ENCODE measurements at regions not wholly inside any gene's neighbourhood (a gene's known extent, or its start where the extent isn't known, plus 50 kb on each side); places are given as distances from the start of the nearest gene placed in this dataset.

DNA sequence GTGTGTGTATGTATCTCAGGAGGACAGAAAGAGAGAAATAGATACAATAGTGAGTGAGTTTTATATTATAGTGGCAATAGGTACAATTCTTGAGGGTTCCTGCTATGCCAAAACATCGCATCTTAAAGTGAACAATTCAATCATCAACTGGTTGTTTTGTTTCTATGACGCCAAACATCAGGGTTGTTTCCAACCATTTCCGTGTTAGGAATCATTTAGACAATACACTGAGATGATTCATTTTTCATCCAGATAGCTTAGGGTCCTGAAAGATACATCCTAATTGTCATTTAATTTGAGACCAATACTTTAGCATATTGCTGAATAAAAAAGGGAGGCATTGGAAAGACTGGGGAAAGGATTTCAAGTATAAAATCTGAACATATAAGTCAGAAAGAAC lies 472.2 kb downstream of the MCTP2 start:
- in situ Hi-C loops (cut with MboI; ENCODE audit: low sequenced_read_pairs, unreplicated experiment) = no loop called here
- no peak for DNase-seq (ENCODE audit: low spot score)
- TF ChIP-seq, protein P1, sequence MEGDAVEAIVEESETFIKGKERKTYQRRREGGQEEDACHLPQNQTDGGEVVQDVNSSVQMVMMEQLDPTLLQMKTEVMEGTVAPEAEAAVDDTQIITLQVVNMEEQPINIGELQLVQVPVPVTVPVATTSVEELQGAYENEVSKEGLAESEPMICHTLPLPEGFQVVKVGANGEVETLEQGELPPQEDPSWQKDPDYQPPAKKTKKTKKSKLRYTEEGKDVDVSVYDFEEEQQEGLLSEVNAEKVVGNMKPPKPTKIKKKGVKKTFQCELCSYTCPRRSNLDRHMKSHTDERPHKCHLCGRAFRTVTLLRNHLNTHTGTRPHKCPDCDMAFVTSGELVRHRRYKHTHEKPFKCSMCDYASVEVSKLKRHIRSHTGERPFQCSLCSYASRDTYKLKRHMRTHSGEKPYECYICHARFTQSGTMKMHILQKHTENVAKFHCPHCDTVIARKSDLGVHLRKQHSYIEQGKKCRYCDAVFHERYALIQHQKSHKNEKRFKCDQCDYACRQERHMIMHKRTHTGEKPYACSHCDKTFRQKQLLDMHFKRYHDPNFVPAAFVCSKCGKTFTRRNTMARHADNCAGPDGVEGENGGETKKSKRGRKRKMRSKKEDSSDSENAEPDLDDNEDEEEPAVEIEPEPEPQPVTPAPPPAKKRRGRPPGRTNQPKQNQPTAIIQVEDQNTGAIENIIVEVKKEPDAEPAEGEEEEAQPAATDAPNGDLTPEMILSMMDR (IDR thresholded peaks at IDR 0.05; ENCODE audit: borderline replicate concordance, control extremely low read depth, extremely low read depth, insufficient read depth, missing control alignments) = no peak

DNA sequence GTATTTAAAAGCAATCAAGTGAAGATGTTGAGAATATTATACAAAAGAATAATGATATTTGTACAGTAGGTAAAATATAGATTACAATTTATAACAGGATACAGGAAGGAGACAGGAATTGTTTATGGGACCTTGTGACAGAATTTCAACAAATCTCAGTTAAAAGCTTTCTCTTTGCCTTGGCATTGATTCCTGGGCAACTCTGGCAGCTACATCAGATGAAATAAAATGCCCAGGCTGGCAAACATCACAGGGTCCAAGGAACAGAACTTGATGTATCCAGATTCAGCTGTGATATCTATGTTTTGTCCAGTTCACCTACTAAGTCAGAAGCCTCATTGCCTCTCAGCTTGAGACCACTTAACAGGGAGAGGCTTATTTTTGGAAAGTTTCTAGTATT lies 473.1 kb downstream of the MCTP2 start:
- TF ChIP-seq, protein P1 (IDR thresholded peaks at IDR 0.05; ENCODE audit: borderline replicate concordance, control extremely low read depth, extremely low read depth, insufficient read depth, missing control alignments) = no peak
- in situ Hi-C loops (cut with MboI; ENCODE audit: low sequenced_read_pairs, unreplicated experiment) = no loop called here
- no peak for DNase-seq (ENCODE audit: low spot score)

DNA sequence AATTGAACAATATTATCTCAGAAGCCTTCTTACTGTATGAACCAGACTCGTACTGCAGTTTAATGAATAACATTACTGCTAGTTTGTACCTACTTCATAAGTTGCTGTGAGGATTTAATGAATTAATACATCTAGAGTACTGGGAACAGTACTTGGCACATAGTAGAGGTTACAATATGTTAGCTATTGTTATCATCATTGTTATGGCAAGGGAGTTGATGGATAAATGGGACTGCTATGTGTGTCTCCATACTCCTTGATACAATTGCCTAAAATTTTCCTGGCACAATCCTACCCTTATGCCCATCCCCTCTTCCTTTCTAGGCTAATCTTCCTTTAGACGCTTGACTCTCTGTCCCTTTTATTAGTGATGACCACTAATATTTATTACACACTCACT lies 473.6 kb downstream of the MCTP2 start:
- in situ Hi-C loops (cut with MboI; ENCODE audit: low sequenced_read_pairs, unreplicated experiment) = no loop called here
- no peak for DNase-seq (ENCODE audit: low spot score)
- TF ChIP-seq, protein P1 (IDR thresholded peaks at IDR 0.05; ENCODE audit: borderline replicate concordance, control extremely low read depth, extremely low read depth, insufficient read depth, missing control alignments) = no peak

DNA sequence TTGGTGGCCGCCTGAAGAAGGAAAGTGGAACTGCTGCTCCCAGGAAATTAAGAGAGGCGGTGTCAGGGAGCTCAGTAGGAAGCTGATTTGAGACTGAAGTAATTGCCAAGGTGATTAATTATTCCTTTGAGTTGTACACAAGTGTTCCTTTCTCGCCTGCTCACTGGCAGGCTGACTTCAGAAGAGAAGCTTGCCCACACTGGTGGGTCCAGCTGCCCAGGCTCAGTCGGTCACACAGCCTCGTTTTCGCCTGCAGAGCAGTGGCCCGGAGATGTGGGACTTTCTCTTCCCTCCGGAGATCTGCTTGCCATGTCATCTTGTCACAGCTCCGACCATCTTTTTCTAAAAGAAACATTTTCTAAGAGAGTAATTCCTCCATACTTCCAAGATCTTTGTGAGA lies 478.0 kb downstream of the MCTP2 start:
- TF ChIP-seq, protein P1 (IDR thresholded peaks at IDR 0.05; ENCODE audit: borderline replicate concordance, control extremely low read depth, extremely low read depth, insufficient read depth, missing control alignments) = no peak
- in situ Hi-C loops (cut with MboI; ENCODE audit: low sequenced_read_pairs, unreplicated experiment) = no loop called here
- DNase-seq (ENCODE audit: low spot score) = no peak

DNA sequence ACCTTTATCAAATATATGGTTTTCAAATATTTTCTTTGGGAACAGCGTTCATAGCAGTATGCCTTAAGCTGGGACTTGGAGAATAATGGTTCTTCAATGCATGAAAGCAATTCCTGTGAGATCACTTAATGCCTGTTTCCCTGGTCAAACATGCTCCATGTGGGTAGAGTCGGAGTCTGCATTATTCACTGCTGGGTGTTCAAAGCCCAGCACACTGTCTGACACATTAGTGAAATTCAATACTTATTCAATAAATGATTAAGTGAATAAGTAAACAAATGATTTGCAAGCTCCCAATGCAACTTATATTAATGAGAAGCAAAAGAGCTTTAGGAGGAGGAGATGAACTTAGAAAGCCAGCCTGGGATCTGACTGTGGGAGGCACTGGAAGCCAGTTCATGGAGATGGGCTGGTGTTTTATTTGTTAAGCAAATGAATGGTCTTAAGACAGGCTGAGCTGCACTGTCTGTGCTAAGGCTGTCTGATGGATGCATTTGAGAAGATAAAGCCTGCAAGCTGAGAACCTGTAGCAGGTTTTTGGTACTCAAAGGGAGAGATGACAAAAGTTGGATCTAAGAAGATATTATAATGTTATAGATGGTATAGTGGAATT lies 490.8 kb downstream of the MCTP2 start:
- no peak for DNase-seq (ENCODE audit: low spot score)
- in situ Hi-C loops (cut with MboI; ENCODE audit: low sequenced_read_pairs, unreplicated experiment) = no loop called here
- TF ChIP-seq, protein P1 (IDR thresholded peaks at IDR 0.05; ENCODE audit: borderline replicate concordance, control extremely low read depth, extremely low read depth, insufficient read depth, missing control alignments) = no peak

DNA sequence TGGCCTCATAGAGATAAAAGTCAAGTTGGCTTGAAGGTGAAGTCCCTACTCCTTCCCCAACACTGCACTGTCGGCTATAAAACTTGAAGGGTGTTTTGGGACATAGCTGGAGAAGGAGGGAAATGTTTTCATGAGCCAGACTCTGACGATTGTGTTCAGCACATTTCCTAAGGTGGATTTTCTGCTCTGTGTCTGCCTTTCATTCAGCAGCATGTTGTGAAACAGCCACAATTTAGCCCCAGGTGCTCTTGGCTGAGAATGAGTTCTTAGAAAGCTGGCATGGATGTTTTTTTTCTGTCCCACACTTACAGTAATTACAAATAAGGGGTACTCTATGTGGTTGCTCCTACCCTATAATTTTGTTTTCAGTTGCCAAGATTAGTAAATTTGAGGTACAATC lies 492.4 kb downstream of the MCTP2 start:
- in situ Hi-C loops (cut with MboI; ENCODE audit: low sequenced_read_pairs, unreplicated experiment) = no loop called here
- TF ChIP-seq, protein P1 (IDR thresholded peaks at IDR 0.05; ENCODE audit: borderline replicate concordance, control extremely low read depth, extremely low read depth, insufficient read depth, missing control alignments) = no peak
- DNase-seq (ENCODE audit: low spot score) = no peak
